Loucy (cell line): ENCODE measurements at regions not wholly inside any gene's neighbourhood (a gene's known extent, or its start where the extent isn't known, plus 50 kb on each side); places are given as distances from the start of the nearest gene placed in this dataset.

Source experiments
- EZH2phosphoT487 ChIP-seq: fragments of 200-600 bp; IDR thresholded peaks from 2 replicates; pipeline ENCODE4 v1.6.1; 2018; ENCODE audit warnings: antibody characterized with exemption, mild to moderate bottlenecking, moderate library complexity, borderline replicate concordance
- TF ChIP-seq, protein P1 (sequence below): fragments of 200-600 bp; sonication (generic); conservative IDR thresholded peaks from 2 replicates; pipeline ENCODE4 v1.5.1; 2014; ENCODE audit warnings: mild to moderate bottlenecking, antibody characterized with exemption, low read length

DNA sequence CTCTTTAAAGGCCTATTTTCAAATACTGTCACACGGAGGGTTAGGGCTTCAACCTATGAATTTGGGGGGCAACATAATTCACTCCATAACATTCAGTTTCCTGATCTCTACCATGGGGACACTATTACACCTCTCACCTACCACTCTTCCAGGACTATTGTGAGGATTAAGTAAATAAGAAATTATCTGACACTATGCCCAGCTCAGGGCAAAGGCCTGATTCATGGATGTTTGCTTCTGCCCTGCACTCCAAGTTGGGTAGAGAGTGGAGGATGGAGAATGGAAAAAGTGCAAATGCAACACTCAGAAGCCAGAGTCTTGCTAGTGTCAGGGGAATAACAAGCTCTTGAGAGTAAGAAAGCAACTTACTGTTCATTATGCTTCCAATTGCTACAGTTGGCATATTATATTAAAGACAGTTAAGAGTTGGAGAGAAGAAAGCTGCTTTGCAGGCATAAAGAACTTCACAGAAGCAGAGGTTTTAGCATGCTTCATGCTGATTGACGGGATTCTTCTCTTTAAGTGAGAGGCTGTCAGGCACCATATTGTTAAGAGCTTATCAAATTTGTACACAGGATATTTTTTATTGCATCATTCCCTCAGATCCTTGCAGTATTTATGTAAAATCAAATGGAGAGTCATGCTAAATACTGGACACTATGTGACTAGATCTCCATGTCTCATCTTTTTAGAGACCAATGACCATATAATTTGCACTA, 375.3 kb downstream of the VPS13C start:
- TF ChIP-seq, protein P1, sequence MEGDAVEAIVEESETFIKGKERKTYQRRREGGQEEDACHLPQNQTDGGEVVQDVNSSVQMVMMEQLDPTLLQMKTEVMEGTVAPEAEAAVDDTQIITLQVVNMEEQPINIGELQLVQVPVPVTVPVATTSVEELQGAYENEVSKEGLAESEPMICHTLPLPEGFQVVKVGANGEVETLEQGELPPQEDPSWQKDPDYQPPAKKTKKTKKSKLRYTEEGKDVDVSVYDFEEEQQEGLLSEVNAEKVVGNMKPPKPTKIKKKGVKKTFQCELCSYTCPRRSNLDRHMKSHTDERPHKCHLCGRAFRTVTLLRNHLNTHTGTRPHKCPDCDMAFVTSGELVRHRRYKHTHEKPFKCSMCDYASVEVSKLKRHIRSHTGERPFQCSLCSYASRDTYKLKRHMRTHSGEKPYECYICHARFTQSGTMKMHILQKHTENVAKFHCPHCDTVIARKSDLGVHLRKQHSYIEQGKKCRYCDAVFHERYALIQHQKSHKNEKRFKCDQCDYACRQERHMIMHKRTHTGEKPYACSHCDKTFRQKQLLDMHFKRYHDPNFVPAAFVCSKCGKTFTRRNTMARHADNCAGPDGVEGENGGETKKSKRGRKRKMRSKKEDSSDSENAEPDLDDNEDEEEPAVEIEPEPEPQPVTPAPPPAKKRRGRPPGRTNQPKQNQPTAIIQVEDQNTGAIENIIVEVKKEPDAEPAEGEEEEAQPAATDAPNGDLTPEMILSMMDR: no peak
- TF ChIP-seq EZH2phosphoT487: no peak
